ENCODE measurements at regions not wholly inside any gene's neighbourhood (a gene's known extent, or its start where the extent isn't known, plus 50 kb on each side); places are given as distances from the start of the nearest gene placed in this dataset.
"Not testable (repeated sequence)": the region's sequence is repeated elsewhere in the genome, so short reads cannot be mapped to it uniquely, and the experiment has no call there.

- DNase-seq (ENCODE audit: low read depth) = no peak
Observed at GRCh38 chrX:124426288-124427169, 80.2 kb downstream of the SH2D1A start.

- DNase-seq (ENCODE audit: low read depth) = no peak
Observed at GRCh38 chrX:124433186-124433585, 86.8 kb downstream of the SH2D1A start.

- DNase-seq (ENCODE audit: low read depth) = no peak
Observed at GRCh38 chrX:124435616-124436015, 89.3 kb downstream of the SH2D1A start.

- no peak for DNase-seq (ENCODE audit: low read depth)
Observed at GRCh38 chrX:124440695-124441094, 94.3 kb downstream of the SH2D1A start.

GRCh38 chrX:124441971-124442590, 95.7 kb downstream of the SH2D1A start:
- no peak for DNase-seq (ENCODE audit: low read depth)

GRCh38 chrX:124455966-124456365, 109.6 kb downstream of the SH2D1A start:
- DNase-seq (ENCODE audit: low read depth) = no peak

- not testable (repeated sequence) for DNase-seq (ENCODE audit: low read depth)
Observed at GRCh38 chrX:124459851-124460250, 113.5 kb downstream of the SH2D1A start.

- no peak for DNase-seq (ENCODE audit: low read depth)
Observed at GRCh38 chrX:124462931-124463330, 116.6 kb downstream of the SH2D1A start.

- DNase-seq (ENCODE audit: low read depth) = no peak
Observed at GRCh38 chrX:124467202-124467601, 120.8 kb downstream of the SH2D1A start.

- no peak for DNase-seq (ENCODE audit: low read depth)
Observed at GRCh38 chrX:124475358-124475757, 129.0 kb downstream of the SH2D1A start.

- no peak for DNase-seq (ENCODE audit: low read depth)
Observed at GRCh38 chrX:124476562-124476961, 130.2 kb downstream of the SH2D1A start.

- no peak for DNase-seq (ENCODE audit: low read depth)
Observed at GRCh38 chrX:124478046-124478445, 131.7 kb downstream of the SH2D1A start.

- DNase-seq (ENCODE audit: low read depth) = no peak
Observed at GRCh38 chrX:124488412-124489161, 142.2 kb downstream of the SH2D1A start.

GRCh38 chrX:124493984-124494383, 147.6 kb downstream of the SH2D1A start:
- no peak for DNase-seq (ENCODE audit: low read depth)

GRCh38 chrX:124497386-124497785, 151.0 kb downstream of the SH2D1A start:
- no peak for DNase-seq (ENCODE audit: low read depth)

- no peak for DNase-seq (ENCODE audit: low read depth)
Observed at GRCh38 chrX:124501586-124501985, 155.2 kb downstream of the SH2D1A start.

GRCh38 chrX:124502166-124502565, 155.8 kb downstream of the SH2D1A start:
- no peak for DNase-seq (ENCODE audit: low read depth)

GRCh38 chrX:124502599-124502998, 156.2 kb downstream of the SH2D1A start:
- no peak for DNase-seq (ENCODE audit: low read depth)

GRCh38 chrX:124504111-124504983, 158.0 kb downstream of the SH2D1A start:
- DNase-seq (ENCODE audit: low read depth) = no peak

GRCh38 chrX:124506066-124506465, 159.7 kb downstream of the SH2D1A start:
- no peak for DNase-seq (ENCODE audit: low read depth)

- DNase-seq (ENCODE audit: low read depth) = no peak
Observed at GRCh38 chrX:124507246-124507645, 160.9 kb downstream of the SH2D1A start.

GRCh38 chrX:124518885-124519284, 172.5 kb downstream of the SH2D1A start:
- no peak for DNase-seq (ENCODE audit: low read depth)

Data from GM04504 (cell line).